Esophagus muscularis mucosa (tissue), 3 donors: ENCODE measurements at regions not wholly inside any gene's neighbourhood (a gene's known extent, or its start where the extent isn't known, plus 50 kb on each side); places are given as distances from the start of the nearest gene placed in this dataset.

Source experiments
- CTCF ChIP-seq, 3 experiments: fragments of 200-600 bp in 2 of 3; fragments of 450-650 bp in 1 of 3; sonication (generic) in 2 of 3; IDR thresholded peaks; one replicate each; pipeline ENCODE4 v1.5.1; 2017 to 2019; ENCODE audit warnings: antibody characterized with exemption in 3 of 3, mild to moderate bottlenecking in 2 of 3, moderate library complexity in 1 of 3
- POLR2A ChIP-seq: fragments of 450-650 bp; IDR thresholded peaks from one replicate; pipeline ENCODE4 v1.6.1; 2017; ENCODE audit warnings: antibody characterized with exemption, moderate library complexity, mild to moderate bottlenecking, low read depth

GRCh38 chr15:98501632-98502031 lies 146.7 kb upstream of the IGF1R start:
- TF ChIP-seq POLR2A (no peak), CTCF (IDR thresholded peaks at IDR 0.05) (no peak)
